ENCODE measurements at regions not wholly inside any gene's neighbourhood (a gene's known extent, or its start where the extent isn't known, plus 50 kb on each side); places are given as distances from the start of the nearest gene placed in this dataset.

DNA sequence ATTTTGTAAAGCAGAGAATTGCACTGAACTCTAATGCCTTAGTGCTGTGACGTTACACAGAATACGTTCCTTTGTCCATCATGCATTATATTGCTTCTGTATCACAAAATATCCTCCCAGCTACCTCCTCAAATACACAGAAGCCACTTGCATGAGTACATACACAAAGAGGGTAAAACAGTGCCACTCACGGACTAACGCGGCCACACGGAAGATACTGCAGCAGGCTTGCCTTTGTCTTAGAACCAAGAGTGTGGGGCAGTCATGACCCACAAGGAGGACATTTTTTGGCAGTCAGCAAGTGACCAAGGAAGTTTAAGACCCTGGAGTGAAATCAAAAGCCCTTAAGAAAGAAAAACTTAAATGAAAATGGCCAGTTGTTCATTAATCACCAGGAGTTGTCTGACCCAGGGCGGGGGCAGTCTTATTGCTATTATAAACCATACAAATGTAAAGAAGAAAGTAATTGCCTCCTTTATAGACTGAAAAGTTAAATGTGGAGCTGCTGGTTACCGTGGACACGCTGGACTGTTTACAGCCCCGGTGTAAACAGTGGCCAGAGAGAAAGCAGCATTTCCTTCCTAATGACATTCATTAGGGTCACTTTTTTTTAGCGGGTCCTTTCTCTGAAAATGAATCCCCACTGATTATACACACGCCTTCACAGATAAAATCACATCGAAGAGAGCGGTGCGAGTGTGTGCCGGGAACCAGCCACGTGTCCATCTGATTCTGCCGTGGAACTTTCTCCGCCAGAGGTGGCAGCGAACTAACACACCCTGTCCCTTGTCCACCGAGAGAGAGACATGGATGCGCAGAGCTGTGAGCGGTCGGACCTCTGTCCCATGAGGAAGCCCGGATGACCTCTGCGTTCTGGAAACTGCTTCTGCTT, 66.8 kb downstream of the SOX1 start:
- Histone ChIP-seq H3K36me3 (no peaks in the 10 kb centered on the region), H3K4me3 (no peak overlapping the region), H3K27me3 (peaks cover 0 to 89% (median 4%) of the 10 kb centered on the region in 3 donors), H3K4me1 (no peaks in the 10 kb centered on the region), H3K9me3 (no peaks in the 10 kb centered on the region), H3K27ac (no peak overlapping the region)
- DNase-seq: peak in 1 of 2 donors; percentile 38
- WGBS, 5 donors: 53 to 63% (median 56%) methylated on average over 26 of the region's 26 CpGs
- TF ChIP-seq EP300 (IDR thresholded peaks at IDR 0.05) (no peak), POLR2AphosphoS5 (IDR thresholded peaks at IDR 0.05) (no peak), POLR2A (IDR thresholded peaks at IDR 0.05) (no peak)
- TF ChIP-seq, protein P1, sequence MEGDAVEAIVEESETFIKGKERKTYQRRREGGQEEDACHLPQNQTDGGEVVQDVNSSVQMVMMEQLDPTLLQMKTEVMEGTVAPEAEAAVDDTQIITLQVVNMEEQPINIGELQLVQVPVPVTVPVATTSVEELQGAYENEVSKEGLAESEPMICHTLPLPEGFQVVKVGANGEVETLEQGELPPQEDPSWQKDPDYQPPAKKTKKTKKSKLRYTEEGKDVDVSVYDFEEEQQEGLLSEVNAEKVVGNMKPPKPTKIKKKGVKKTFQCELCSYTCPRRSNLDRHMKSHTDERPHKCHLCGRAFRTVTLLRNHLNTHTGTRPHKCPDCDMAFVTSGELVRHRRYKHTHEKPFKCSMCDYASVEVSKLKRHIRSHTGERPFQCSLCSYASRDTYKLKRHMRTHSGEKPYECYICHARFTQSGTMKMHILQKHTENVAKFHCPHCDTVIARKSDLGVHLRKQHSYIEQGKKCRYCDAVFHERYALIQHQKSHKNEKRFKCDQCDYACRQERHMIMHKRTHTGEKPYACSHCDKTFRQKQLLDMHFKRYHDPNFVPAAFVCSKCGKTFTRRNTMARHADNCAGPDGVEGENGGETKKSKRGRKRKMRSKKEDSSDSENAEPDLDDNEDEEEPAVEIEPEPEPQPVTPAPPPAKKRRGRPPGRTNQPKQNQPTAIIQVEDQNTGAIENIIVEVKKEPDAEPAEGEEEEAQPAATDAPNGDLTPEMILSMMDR (IDR thresholded peaks at IDR 0.05): no peak
- intact Hi-C loops (cut with DNase I; ENCODE audit: low total_unique reads): no loop called here

- WGBS, 5 donors: 81 to 85% (median 84%) methylated on average over 17 of the region's 17 CpGs
- intact Hi-C loops (cut with DNase I; ENCODE audit: low total_unique reads): no loop called here
- H3K36me3 ChIP-seq: no peaks in the 10 kb centered on the region
- no peaks in the 10 kb centered on the region for H3K4me1 ChIP-seq
- no peak overlapping the region for H3K27ac ChIP-seq
- no peak overlapping the region for H3K4me3 ChIP-seq
- peak in 1 of 2 donors; percentile 19 for DNase-seq
- peaks cover 0 to 82% (median 4%) of the 10 kb centered on the region in 3 donors for H3K27me3 ChIP-seq
- no peaks in the 10 kb centered on the region for H3K9me3 ChIP-seq
- TF ChIP-seq, protein P1 (IDR thresholded peaks at IDR 0.05): no peak
- TF ChIP-seq POLR2A (IDR thresholded peaks at IDR 0.05) (no peak), EP300 (IDR thresholded peaks at IDR 0.05) (no peak), POLR2AphosphoS5 (IDR thresholded peaks at IDR 0.05) (no peak)
Measured at GRCh38 chr13:112134391-112135075, 67.6 kb downstream of the SOX1 start.

- peaks cover 0 to 77% (median 4%) of the 10 kb centered on the region in 3 donors for H3K27me3 ChIP-seq
- peak in 1 of 2 donors; percentile 15 for DNase-seq
- TF ChIP-seq, protein P1 (IDR thresholded peaks at IDR 0.05): no peak
- TF ChIP-seq EP300 (IDR thresholded peaks at IDR 0.05): no peak
- TF ChIP-seq POLR2AphosphoS5 (IDR thresholded peaks at IDR 0.05): no peak
- TF ChIP-seq POLR2A (IDR thresholded peaks at IDR 0.05): no peak
- H3K27ac ChIP-seq: no peak overlapping the region
- H3K4me1 ChIP-seq: no peaks in the 10 kb centered on the region
- no peak overlapping the region for H3K4me3 ChIP-seq
- 75 to 87% (median 81%) methylated on average over 7 of the region's 7 CpGs for WGBS, 5 donors
- intact Hi-C loops (cut with DNase I; ENCODE audit: low total_unique reads): no loop called here
- no peaks in the 10 kb centered on the region for H3K9me3 ChIP-seq
- no peaks in the 10 kb centered on the region for H3K36me3 ChIP-seq
Measured at GRCh38 chr13:112136095-112136494, 69.1 kb downstream of the SOX1 start.

- intact Hi-C loops (cut with DNase I; ENCODE audit: low total_unique reads): no loop called here
Measured at GRCh38 chr13:112137144-112137543, 70.2 kb downstream of the SOX1 start.

More at GRCh38 chr13:112137144-112137543, 70.2 kb downstream of the SOX1 start:
- Histone ChIP-seq H3K4me1 (no peaks in the 10 kb centered on the region), H3K27me3 (peaks cover 0 to 76% (median 4%) of the 10 kb centered on the region in 3 donors), H3K27ac (no peak overlapping the region), H3K4me3 (no peak overlapping the region), H3K36me3 (no peaks in the 10 kb centered on the region), H3K9me3 (no peaks in the 10 kb centered on the region)
- TF ChIP-seq POLR2AphosphoS5 (IDR thresholded peaks at IDR 0.05) (no peak), EP300 (IDR thresholded peaks at IDR 0.05) (no peak), POLR2A (IDR thresholded peaks at IDR 0.05) (no peak)
- TF ChIP-seq, protein P1 (IDR thresholded peaks at IDR 0.05): no peak
- WGBS, 5 donors: 68 to 87% (median 74%) methylated on average over 1 to 6 of the region's 6 CpGs
- peak in 1 of 2 donors; percentile 8 for DNase-seq
